Retinal pigment epithelial cell (primary cell): ENCODE measurements at regions not wholly inside any gene's neighbourhood (a gene's known extent, or its start where the extent isn't known, plus 50 kb on each side); places are given as distances from the start of the nearest gene placed in this dataset.
A peak's percentile ranks its signal among the peaks of the same experiment; 100 is the strongest.

Experiments
- DNase-seq: peaks from one replicate; pipeline ENCODE4 v3.0.0-alpha.2; 2010; ENCODE audit warnings: low read depth
- H3K4me3 ChIP-seq: 2 replicates; pipeline ENCODE4 v1.5.1; 2011; ENCODE audit warnings: mild to moderate bottlenecking, low read length, control low read depth, moderate library complexity
- CTCF ChIP-seq: conservative IDR thresholded peaks from 2 replicates; pipeline ENCODE4 v1.5.1; 2011; ENCODE audit warnings: low read depth, low read length, control low read depth, inconsistent platforms

- no peak overlapping the region for H3K4me3 ChIP-seq
- DNase-seq = no peak
- no peak for TF ChIP-seq CTCF
These were observed 126.1 kb upstream of the NOL4 start for GRCh38 chr18:34350778-34351177.

- peak; percentile 53 for TF ChIP-seq CTCF
- H3K4me3 ChIP-seq = no peak overlapping the region
- no peak for DNase-seq
These were observed 127.9 kb upstream of the NOL4 start for GRCh38 chr18:34352385-34353163.

- no peak for TF ChIP-seq CTCF
- no peak for DNase-seq
- H3K4me3 ChIP-seq = no peak overlapping the region
These were observed 129.6 kb upstream of the NOL4 start for GRCh38 chr18:34354351-34354750.

- DNase-seq = no peak
- no peak overlapping the region for H3K4me3 ChIP-seq
- TF ChIP-seq CTCF = no peak
These were observed 133.3 kb upstream of the NOL4 start for GRCh38 chr18:34357944-34358580.

- no peak for DNase-seq
- H3K4me3 ChIP-seq = no peak overlapping the region
- TF ChIP-seq CTCF = no peak
These were observed 134.2 kb upstream of the NOL4 start for GRCh38 chr18:34358923-34359322.

- no peak overlapping the region for H3K4me3 ChIP-seq
These were observed 140.0 kb upstream of the NOL4 start for GRCh38 chr18:34364699-34365098.

More at GRCh38 chr18:34364699-34365098, 140.0 kb upstream of the NOL4 start:
- TF ChIP-seq CTCF = no peak
- no peak for DNase-seq
